Liver (tissue), 3 donors: ENCODE measurements at regions not wholly inside any gene's neighbourhood (a gene's known extent, or its start where the extent isn't known, plus 50 kb on each side); places are given as distances from the start of the nearest gene placed in this dataset.

Source experiments
- FOXA1 ChIP-seq: IDR thresholded peaks from 2 replicates; pipeline ENCODE4 v1.6.1; 2016; ENCODE audit warnings: antibody characterized with exemption
- GABPA ChIP-seq, 2 donors: IDR thresholded peaks in 1 of 2; conservative IDR thresholded peaks in 1 of 2; 2 replicates each; pipeline ENCODE4 v1.6.1; 2016; ENCODE audit warnings: antibody characterized with exemption in 2 of 2, mild to moderate bottlenecking in 1 of 2, moderate library complexity in 1 of 2
- HNF4A ChIP-seq, 2 donors: conservative IDR thresholded peaks; 2 replicates each; pipeline ENCODE4 v1.6.1; 2016; ENCODE audit warnings: antibody characterized with exemption in 2 of 2, mild to moderate bottlenecking in 2 of 2
- JUND ChIP-seq, 2 donors: IDR thresholded peaks; 2 replicates each; pipeline ENCODE4 v1.6.1; 2016; ENCODE audit warnings: antibody characterized with exemption in 2 of 2
- MAX ChIP-seq: IDR thresholded peaks from 2 replicates; pipeline ENCODE4 v1.6.1; 2016; ENCODE audit warnings: antibody characterized with exemption
- TAF1 ChIP-seq: conservative IDR thresholded peaks from 2 replicates; pipeline ENCODE4 v1.6.1; 2016; ENCODE audit warnings: antibody characterized with exemption, mild to moderate bottlenecking
- TF ChIP-seq, protein P1 (sequence below): fragments of 150-350 bp; IDR thresholded peaks from 2 replicates; pipeline ENCODE4 v1.5.1; 2017; ENCODE audit warnings: improper control_type of control experiment, low read depth, low read length; ENCODE audit not compliant: missing input control
- TF ChIP-seq, protein P2 (sequence below): IDR thresholded peaks from 2 replicates; pipeline ENCODE4 v1.6.1; 2016; ENCODE audit warnings: antibody characterized with exemption, mild to moderate bottlenecking
- TF ChIP-seq, protein P3 (sequence below): IDR thresholded peaks from 2 replicates; pipeline ENCODE4 v1.6.1; 2016; ENCODE audit warnings: antibody characterized with exemption
- TF ChIP-seq, protein P4 (sequence below): IDR thresholded peaks from 2 replicates; pipeline ENCODE4 v1.6.1; 2016; ENCODE audit warnings: antibody characterized with exemption
- donor health status: healthy.
- donor health status: healthy.

- TF ChIP-seq FOXA1 = no peak
- TF ChIP-seq, protein P1, sequence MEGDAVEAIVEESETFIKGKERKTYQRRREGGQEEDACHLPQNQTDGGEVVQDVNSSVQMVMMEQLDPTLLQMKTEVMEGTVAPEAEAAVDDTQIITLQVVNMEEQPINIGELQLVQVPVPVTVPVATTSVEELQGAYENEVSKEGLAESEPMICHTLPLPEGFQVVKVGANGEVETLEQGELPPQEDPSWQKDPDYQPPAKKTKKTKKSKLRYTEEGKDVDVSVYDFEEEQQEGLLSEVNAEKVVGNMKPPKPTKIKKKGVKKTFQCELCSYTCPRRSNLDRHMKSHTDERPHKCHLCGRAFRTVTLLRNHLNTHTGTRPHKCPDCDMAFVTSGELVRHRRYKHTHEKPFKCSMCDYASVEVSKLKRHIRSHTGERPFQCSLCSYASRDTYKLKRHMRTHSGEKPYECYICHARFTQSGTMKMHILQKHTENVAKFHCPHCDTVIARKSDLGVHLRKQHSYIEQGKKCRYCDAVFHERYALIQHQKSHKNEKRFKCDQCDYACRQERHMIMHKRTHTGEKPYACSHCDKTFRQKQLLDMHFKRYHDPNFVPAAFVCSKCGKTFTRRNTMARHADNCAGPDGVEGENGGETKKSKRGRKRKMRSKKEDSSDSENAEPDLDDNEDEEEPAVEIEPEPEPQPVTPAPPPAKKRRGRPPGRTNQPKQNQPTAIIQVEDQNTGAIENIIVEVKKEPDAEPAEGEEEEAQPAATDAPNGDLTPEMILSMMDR = no peak
- no peak for TF ChIP-seq JUND (IDR thresholded peaks at IDR 0.05)
- no peak for TF ChIP-seq TAF1
- TF ChIP-seq MAX = peak; percentile 20
- TF ChIP-seq HNF4A (conservative IDR thresholded peaks at IDR 0.05) = peak; percentile 4 to 14
- TF ChIP-seq, protein P2, sequence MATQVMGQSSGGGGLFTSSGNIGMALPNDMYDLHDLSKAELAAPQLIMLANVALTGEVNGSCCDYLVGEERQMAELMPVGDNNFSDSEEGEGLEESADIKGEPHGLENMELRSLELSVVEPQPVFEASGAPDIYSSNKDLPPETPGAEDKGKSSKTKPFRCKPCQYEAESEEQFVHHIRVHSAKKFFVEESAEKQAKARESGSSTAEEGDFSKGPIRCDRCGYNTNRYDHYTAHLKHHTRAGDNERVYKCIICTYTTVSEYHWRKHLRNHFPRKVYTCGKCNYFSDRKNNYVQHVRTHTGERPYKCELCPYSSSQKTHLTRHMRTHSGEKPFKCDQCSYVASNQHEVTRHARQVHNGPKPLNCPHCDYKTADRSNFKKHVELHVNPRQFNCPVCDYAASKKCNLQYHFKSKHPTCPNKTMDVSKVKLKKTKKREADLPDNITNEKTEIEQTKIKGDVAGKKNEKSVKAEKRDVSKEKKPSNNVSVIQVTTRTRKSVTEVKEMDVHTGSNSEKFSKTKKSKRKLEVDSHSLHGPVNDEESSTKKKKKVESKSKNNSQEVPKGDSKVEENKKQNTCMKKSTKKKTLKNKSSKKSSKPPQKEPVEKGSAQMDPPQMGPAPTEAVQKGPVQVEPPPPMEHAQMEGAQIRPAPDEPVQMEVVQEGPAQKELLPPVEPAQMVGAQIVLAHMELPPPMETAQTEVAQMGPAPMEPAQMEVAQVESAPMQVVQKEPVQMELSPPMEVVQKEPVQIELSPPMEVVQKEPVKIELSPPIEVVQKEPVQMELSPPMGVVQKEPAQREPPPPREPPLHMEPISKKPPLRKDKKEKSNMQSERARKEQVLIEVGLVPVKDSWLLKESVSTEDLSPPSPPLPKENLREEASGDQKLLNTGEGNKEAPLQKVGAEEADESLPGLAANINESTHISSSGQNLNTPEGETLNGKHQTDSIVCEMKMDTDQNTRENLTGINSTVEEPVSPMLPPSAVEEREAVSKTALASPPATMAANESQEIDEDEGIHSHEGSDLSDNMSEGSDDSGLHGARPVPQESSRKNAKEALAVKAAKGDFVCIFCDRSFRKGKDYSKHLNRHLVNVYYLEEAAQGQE = no peak
- TF ChIP-seq, protein P3, sequence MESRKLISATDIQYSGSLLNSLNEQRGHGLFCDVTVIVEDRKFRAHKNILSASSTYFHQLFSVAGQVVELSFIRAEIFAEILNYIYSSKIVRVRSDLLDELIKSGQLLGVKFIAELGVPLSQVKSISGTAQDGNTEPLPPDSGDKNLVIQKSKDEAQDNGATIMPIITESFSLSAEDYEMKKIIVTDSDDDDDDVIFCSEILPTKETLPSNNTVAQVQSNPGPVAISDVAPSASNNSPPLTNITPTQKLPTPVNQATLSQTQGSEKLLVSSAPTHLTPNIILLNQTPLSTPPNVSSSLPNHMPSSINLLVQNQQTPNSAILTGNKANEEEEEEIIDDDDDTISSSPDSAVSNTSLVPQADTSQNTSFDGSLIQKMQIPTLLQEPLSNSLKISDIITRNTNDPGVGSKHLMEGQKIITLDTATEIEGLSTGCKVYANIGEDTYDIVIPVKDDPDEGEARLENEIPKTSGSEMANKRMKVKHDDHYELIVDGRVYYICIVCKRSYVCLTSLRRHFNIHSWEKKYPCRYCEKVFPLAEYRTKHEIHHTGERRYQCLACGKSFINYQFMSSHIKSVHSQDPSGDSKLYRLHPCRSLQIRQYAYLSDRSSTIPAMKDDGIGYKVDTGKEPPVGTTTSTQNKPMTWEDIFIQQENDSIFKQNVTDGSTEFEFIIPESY = no peak
- TF ChIP-seq, protein P4, sequence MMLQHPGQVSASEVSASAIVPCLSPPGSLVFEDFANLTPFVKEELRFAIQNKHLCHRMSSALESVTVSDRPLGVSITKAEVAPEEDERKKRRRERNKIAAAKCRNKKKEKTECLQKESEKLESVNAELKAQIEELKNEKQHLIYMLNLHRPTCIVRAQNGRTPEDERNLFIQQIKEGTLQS = no peak
- TF ChIP-seq GABPA (IDR thresholded peaks at IDR 0.05 in 1 of 2, conservative IDR thresholded peaks at IDR 0.05 in 1 of 2) = no peak
Measured at GRCh38 chr18:45255197-45255890, 359.9 kb upstream of the SLC14A2 start.
